Natural killer cell (primary cell): ENCODE measurements at regions not wholly inside any gene's neighbourhood (a gene's known extent, or its start where the extent isn't known, plus 50 kb on each side); places are given as distances from the start of the nearest gene placed in this dataset.
A peak's percentile ranks its signal among the peaks of the same experiment; 100 is the strongest.

ENCODE experiments used
- ATAC-seq, 3 donors: fragments of 150-1000 bp in 2 of 3; fragments of 200-7000 bp in 1 of 3; cut with Tn5 transposase; 1 replicate in 1 of 3; 2 replicates in 2 of 3; pipeline ENCODE4 v1.10.0; 2021; ENCODE audit warnings: mild to moderate bottlenecking in 2 of 3, moderate library complexity in 2 of 3
- DNase-seq, 2 donors: peaks; one replicate each; pipeline versions ENCODE4 v3.0.0 to v3.0.0-alpha.2; 2013 to 2021; ENCODE audit warnings: mixed read lengths in 1 of 2
- H3K27ac ChIP-seq: one replicate; pipeline ENCODE4 v1.5.1; 2013; ENCODE audit warnings: mild to moderate bottlenecking, low read length
- H3K27me3 ChIP-seq: one replicate; pipeline ENCODE4 v1.6.1; 2013; ENCODE audit warnings: low read length; ENCODE audit not compliant: control insufficient read depth, insufficient read depth
- H3K36me3 ChIP-seq: one replicate; pipeline ENCODE4 v1.6.1; 2013; ENCODE audit warnings: low read length; ENCODE audit not compliant: control insufficient read depth, insufficient read depth
- H3K4me1 ChIP-seq: one replicate; pipeline ENCODE4 v1.6.1; 2013; ENCODE audit warnings: low read length; ENCODE audit not compliant: control insufficient read depth, insufficient read depth
- H3K4me3 ChIP-seq: one replicate; pipeline ENCODE4 v1.5.1; 2013; ENCODE audit warnings: low read length
- H3K9me3 ChIP-seq: one replicate; pipeline ENCODE4 v1.6.1; 2013; ENCODE audit warnings: low read length; ENCODE audit not compliant: control insufficient read depth, insufficient read depth
- H3K27ac Mint-ChIP-seq, 2 donors: one replicate each; pipeline ENCODE4 v1.8.0; 2022; ENCODE audit warnings: mild to moderate bottlenecking in 2 of 2, mixed read lengths in 2 of 2, moderate library complexity in 1 of 2
- H3K27me3 Mint-ChIP-seq, 2 donors: one replicate each; pipeline ENCODE4 v1.8.0; 2022; ENCODE audit warnings: low read depth in 2 of 2, mixed read lengths in 2 of 2
- H3K36me3 Mint-ChIP-seq: one replicate; pipeline ENCODE4 v1.8.0; 2022; ENCODE audit warnings: mixed read lengths
- H3K4me1 Mint-ChIP-seq, 2 donors: one replicate each; pipeline ENCODE4 v1.8.0; 2022; ENCODE audit warnings: mixed read lengths in 2 of 2
- H3K4me3 Mint-ChIP-seq: one replicate; pipeline ENCODE4 v1.8.0; 2022; ENCODE audit warnings: mild to moderate bottlenecking, moderate library complexity, mixed read lengths
- H3K9me3 Mint-ChIP-seq, 2 donors: one replicate each; pipeline ENCODE4 v1.8.0; 2022; ENCODE audit warnings: mixed read lengths in 2 of 2
- WGBS: methylation state at CpG from one replicate; pipeline ENCODE4 v1.1.7; 2013; ENCODE audit warnings: missing lambda C conversion rate; ENCODE audit not compliant: insufficient coverage; 5-methylcytosine and 5-hydroxymethylcytosine counted together
- intact Hi-C: fragments of 100-400 bp; cut with micrococcal nuclease; formaldehyde crosslinking; loops from one replicate; pipeline ENCODE4 v1.14.2; 2022
- TF ChIP-seq, protein P1 (sequence below): fragments of 200-600 bp; IDR thresholded peaks from one replicate; pipeline ENCODE4 v1.8.0; 2022; ENCODE audit warnings: antibody characterized with exemption

DNA sequence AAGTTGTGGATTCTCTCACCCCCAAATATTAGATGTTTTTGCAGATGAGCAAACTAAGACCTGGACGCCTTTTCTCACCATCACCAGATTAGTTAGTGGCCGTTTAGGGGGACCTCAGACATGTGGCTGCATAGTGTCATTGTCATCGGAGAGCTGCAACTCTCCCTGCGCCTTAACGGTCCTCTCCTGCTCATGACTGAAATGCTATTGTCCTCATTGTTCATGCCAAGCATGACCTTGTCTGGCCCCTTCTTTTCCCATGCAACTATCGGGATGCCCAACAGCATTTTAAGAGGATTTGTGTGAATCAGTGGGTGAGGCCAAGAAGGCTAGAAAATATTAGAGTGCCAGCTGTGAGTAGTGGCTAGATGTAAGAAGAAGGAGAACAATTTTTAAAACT is 174.2 kb downstream of the SOCS6 start:
- H3K27ac Mint-ChIP-seq: no peak overlapping the region
- TF ChIP-seq, protein P1, sequence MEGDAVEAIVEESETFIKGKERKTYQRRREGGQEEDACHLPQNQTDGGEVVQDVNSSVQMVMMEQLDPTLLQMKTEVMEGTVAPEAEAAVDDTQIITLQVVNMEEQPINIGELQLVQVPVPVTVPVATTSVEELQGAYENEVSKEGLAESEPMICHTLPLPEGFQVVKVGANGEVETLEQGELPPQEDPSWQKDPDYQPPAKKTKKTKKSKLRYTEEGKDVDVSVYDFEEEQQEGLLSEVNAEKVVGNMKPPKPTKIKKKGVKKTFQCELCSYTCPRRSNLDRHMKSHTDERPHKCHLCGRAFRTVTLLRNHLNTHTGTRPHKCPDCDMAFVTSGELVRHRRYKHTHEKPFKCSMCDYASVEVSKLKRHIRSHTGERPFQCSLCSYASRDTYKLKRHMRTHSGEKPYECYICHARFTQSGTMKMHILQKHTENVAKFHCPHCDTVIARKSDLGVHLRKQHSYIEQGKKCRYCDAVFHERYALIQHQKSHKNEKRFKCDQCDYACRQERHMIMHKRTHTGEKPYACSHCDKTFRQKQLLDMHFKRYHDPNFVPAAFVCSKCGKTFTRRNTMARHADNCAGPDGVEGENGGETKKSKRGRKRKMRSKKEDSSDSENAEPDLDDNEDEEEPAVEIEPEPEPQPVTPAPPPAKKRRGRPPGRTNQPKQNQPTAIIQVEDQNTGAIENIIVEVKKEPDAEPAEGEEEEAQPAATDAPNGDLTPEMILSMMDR: no peak

DNA sequence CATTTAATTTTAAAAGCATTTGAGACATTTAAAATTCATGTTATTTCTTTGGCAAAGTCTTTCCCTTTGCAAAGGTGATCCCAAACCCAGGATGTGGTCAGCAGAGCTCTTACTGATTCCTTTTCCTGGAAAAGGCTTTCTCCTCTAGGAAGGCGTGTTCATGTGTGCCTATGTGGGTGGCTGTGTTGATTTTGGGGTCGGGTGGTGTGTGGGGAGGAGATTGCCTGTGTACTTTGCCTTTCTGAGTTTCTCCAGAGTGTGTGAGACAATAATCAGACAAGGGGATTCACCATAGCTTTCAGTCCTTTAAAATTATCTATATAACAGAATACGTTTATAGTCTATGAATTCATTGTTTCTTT is 173.2 kb downstream of the SOCS6 start:
- DNase-seq: no peak
- peak overlapping the region; percentile 73 for H3K4me3 Mint-ChIP-seq
- Histone ChIP-seq H3K9me3 (no peaks in the 10 kb centered on the region), H3K4me3 (no peak overlapping the region), H3K36me3 (no peaks in the 10 kb centered on the region), H3K27me3 (peaks cover 2% of the 10 kb centered on the region), H3K27ac (no peak overlapping the region), H3K4me1 (peaks cover 4% of the 10 kb centered on the region)
- intact Hi-C loops: no loop called here
- H3K9me3 Mint-ChIP-seq: no peaks in the 10 kb centered on the region
- H3K36me3 Mint-ChIP-seq: no peaks in the 10 kb centered on the region
- ATAC-seq: no peak
- peak overlapping the region in 1 of 2 donors; percentile 87 for H3K27ac Mint-ChIP-seq
- H3K27me3 Mint-ChIP-seq: peaks cover 7 to 11% of the 10 kb centered on the region in 2 donors
- TF ChIP-seq, protein P1: no peak
- H3K4me1 Mint-ChIP-seq: peaks cover 10 to 15% of the 10 kb centered on the region in 2 donors
- WGBS: 42% methylated on average over 2 of the region's 3 CpGs

More for the DNA sequence above, 174.2 kb downstream of the SOCS6 start:
- no peak for DNase-seq
- H3K27me3 ChIP-seq: peaks cover 2% of the 10 kb centered on the region
- H3K36me3 ChIP-seq: no peaks in the 10 kb centered on the region
- no peak overlapping the region for H3K4me3 ChIP-seq
- Mint-ChIP-seq H3K27me3 (peaks cover 7 to 11% of the 10 kb centered on the region in 2 donors), H3K36me3 (no peaks in the 10 kb centered on the region), H3K4me3 (no peak overlapping the region), H3K9me3 (no peaks in the 10 kb centered on the region), H3K4me1 (peaks cover 10 to 15% of the 10 kb centered on the region in 2 donors)
- H3K27ac ChIP-seq: no peak overlapping the region
- H3K9me3 ChIP-seq: no peaks in the 10 kb centered on the region
- no peak for ATAC-seq
- peaks cover 4% of the 10 kb centered on the region for H3K4me1 ChIP-seq
- intact Hi-C loops: no loop called here
- WGBS: 95% methylated on average over 6 of the region's 6 CpGs

DNA sequence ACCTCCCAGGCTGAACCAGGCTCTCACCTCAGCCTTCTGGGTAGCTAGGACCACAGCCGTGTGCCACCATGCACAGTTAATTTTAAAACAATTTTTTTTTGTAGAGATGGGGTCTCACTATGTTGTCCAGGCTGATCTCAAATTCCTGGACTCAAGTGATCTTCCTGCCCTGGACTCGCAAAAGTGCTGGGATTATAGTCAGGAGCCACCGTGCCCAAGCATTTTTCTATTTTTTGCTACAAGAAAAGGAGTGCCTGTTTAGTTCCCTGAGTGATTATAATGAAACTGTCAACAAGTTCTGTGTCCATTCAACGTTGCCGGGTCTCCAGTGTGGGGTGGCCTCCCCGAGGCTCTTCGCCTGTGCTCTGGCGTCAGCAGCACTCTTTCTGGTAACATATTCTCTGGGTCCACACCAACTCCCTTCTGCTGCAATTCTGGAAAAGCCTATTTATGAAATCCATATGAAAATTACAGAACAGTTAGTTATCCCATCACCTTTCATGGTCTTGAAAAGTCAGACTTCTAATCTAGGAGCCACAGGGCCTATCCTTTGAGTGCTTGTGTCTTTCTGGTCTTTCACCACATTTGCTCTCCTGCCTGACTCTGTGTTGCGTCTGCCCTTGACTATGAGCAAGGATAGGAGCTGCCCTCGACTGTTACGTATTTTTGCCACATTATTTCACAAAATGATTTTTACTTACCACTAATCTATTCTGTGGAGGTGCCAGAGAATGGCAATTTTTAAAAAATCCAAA is 172.7 kb downstream of the SOCS6 start:
- TF ChIP-seq, protein P1: no peak
- H3K27me3 Mint-ChIP-seq: peaks cover 7 to 11% of the 10 kb centered on the region in 2 donors
- peaks cover 2% of the 10 kb centered on the region for H3K27me3 ChIP-seq
- DNase-seq (no peak), ATAC-seq (no peak)
- H3K4me1 ChIP-seq: peaks cover 4% of the 10 kb centered on the region
- intact Hi-C loops: no loop called here
- no peaks in the 10 kb centered on the region for H3K9me3 Mint-ChIP-seq
- H3K4me3 Mint-ChIP-seq: peak overlapping the region; percentile 73
- H3K36me3 Mint-ChIP-seq: no peaks in the 10 kb centered on the region
- H3K4me3 ChIP-seq: no peak overlapping the region
- H3K27ac ChIP-seq: no peak overlapping the region
- peaks cover 10 to 15% of the 10 kb centered on the region in 2 donors for H3K4me1 Mint-ChIP-seq
- 89% methylated on average over 11 of the region's 11 CpGs for WGBS
- H3K9me3 ChIP-seq: no peaks in the 10 kb centered on the region
- no peaks in the 10 kb centered on the region for H3K36me3 ChIP-seq
- peak overlapping the region in 1 of 2 donors; percentile 87 for H3K27ac Mint-ChIP-seq

DNA sequence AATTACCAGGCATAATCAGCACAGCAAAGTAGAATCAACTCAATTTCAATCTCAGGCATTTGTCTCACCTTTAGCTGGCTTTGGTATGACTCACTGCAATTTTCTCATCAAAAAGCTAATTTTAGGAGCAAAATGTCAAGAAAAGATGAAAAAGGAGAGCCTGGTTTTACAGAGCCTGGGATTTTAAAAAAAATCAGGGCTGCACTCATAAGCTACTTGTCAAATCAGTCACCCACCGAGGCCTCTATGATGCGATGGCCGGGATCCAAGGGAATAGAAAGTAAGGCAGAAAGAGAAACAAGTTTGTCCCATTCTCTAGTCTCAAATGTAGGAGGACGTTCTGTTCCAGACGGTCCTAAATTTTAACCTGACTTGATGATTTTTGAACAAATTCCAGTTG is 170.9 kb downstream of the SOCS6 start:
- no peak overlapping the region for H3K27ac ChIP-seq
- peaks cover 7 to 13% of the 10 kb centered on the region in 2 donors for H3K4me1 Mint-ChIP-seq
- no peaks in the 10 kb centered on the region for H3K9me3 ChIP-seq
- TF ChIP-seq, protein P1: no peak
- ATAC-seq (no peak), DNase-seq (no peak)
- H3K27me3 ChIP-seq: peaks cover 2% of the 10 kb centered on the region
- no peaks in the 10 kb centered on the region for H3K36me3 ChIP-seq
- intact Hi-C loops: no loop called here
- peaks cover 2% of the 10 kb centered on the region for H3K4me1 ChIP-seq
- peak overlapping the region; percentile 60 for H3K4me3 Mint-ChIP-seq
- H3K4me3 ChIP-seq: no peak overlapping the region
- no peaks in the 10 kb centered on the region for H3K9me3 Mint-ChIP-seq
- H3K27ac Mint-ChIP-seq: peak overlapping the region; percentile 38 to 68
- peaks cover 7 to 11% of the 10 kb centered on the region in 2 donors for H3K27me3 Mint-ChIP-seq
- no peaks in the 10 kb centered on the region for H3K36me3 Mint-ChIP-seq
- 88% methylated on average over 5 of the region's 5 CpGs for WGBS
